ENCODE measurements at regions not wholly inside any gene's neighbourhood (a gene's known extent, or its start where the extent isn't known, plus 50 kb on each side); places are given as distances from the start of the nearest gene placed in this dataset.
A peak's percentile ranks its signal among the peaks of the same experiment; 100 is the strongest.

DNA sequence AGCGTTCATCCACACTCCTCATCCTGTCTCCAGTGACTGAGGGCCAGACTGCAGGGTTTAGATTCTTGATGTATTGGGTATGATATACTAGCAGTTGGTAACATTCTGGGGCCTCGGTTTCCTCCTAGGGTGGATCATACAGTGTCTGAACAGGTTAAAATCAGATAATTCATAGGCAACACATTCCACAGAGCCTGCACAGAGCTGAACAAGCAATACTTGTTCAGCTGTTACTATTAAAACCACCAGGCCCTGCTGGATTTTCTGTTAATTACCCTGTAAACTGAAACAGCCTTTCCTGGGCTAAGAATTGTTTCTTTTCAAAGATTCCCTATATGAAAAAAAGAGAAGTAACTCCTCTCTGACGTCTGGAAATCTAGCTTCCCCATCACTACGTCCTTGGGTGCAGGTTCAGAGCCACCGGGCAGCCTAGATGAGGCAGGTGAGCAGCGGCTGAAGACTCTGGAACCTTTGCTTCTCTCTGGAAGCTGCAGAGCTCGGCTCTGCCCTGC, 1313.5 kb upstream of the WWC1 start:
- DNase-seq: no peak

DNA sequence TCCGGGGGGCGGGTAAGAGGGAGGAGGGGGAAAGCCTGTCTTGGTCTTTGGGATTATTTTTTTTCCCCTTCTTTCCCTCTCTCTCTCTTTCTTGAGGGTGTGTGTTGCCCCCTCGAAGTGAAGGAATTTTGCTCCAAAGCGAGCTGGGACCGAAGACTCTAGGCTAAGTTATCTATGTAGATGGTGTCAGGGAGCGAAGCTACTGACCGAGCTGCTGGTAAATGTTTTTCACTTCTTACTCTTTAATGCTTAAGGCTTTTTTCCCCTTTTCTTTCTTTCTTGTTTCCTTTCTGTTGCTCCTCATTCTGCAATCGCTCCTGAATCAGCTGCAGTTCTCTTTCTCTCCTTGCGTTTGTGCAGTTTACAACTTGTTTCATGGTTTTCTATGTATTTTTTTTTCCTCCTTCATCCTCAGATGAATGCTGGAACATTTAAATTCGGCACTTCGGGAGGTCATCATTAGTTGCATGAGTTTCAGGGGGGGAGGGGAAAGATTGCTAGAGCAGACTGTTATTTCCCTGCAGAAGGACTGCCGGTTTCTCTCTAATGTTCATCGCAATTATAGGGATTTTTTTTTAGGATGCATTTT, 1312.0 kb upstream of the WWC1 start:
- no peak for DNase-seq

DNA sequence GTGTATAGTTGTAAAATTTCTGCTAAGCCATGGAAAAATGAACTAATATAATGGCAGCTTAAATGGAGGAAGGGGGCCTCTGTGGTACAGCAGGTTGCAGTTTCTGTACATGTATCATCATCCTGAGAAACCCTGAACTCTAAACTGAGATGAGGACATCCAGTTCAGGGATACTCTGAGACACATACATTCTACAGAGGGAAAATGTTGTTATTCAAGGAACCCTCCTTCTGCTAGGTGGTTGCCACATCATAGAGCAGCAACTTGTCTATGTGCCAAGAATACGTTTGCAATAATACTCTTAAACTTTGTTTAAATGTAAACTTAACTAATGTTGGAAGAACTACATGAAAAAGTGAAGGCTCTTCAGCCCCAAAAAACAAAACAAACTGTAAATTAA, 1310.8 kb upstream of the WWC1 start:
- no peak for DNase-seq

DNA sequence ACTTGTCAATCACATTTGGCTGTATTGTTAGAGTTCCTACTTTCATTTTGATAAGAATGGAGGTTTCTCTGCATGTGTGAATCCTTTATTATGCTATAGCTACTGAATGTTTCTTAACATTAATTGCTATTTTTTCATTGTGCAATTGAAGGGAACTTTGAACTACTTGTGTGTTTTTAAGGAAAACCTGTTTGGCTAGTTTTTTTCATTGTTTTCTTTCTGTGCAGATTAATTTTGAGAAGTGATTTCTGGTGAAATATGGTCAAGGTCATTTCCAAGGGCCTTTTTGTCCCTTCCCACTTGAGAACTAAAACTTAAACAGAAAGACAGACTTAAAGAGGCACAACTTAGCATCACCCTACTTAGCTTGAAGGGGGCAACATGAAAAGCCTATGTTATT, 1309.2 kb upstream of the WWC1 start:
- no peak for DNase-seq

DNA sequence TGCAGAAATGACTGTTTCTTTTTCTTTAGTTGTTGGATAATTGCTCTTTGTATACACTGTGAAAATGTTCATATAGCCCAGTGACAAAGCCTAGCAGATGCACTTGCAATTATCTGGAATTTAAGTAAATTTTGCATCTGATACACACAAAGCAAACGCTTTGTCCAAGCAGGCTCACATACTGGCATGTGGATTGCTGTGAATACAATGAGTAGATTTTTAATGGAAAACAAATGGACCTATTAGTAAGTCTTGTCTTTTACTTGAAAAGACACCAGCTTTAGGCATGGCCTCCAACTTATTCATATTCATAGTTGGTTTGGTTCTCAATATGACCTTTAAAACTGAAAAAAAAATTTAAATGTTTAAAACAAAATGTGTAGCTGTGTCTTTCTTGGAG, 1299.8 kb upstream of the WWC1 start:
- DNase-seq: no peak

DNA sequence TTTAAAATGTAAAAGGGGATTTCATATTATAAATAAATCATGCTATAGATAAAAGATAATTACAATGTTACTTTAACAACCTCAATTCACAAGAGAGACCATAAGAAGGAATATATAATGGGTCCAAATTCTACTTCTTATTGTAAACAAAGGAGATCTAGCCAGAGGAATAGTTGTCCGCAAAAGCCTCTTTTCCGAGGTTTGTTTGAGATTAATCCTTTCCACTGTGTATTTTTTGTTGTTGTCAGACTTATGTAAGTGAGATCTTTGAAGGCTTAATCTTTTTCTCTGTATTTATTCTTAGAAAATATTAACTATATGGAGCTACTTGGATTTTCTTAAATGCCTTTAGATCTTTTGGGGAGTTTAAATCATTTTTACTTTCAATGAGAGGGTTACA, 1299.3 kb upstream of the WWC1 start:
- no peak for DNase-seq

DNA sequence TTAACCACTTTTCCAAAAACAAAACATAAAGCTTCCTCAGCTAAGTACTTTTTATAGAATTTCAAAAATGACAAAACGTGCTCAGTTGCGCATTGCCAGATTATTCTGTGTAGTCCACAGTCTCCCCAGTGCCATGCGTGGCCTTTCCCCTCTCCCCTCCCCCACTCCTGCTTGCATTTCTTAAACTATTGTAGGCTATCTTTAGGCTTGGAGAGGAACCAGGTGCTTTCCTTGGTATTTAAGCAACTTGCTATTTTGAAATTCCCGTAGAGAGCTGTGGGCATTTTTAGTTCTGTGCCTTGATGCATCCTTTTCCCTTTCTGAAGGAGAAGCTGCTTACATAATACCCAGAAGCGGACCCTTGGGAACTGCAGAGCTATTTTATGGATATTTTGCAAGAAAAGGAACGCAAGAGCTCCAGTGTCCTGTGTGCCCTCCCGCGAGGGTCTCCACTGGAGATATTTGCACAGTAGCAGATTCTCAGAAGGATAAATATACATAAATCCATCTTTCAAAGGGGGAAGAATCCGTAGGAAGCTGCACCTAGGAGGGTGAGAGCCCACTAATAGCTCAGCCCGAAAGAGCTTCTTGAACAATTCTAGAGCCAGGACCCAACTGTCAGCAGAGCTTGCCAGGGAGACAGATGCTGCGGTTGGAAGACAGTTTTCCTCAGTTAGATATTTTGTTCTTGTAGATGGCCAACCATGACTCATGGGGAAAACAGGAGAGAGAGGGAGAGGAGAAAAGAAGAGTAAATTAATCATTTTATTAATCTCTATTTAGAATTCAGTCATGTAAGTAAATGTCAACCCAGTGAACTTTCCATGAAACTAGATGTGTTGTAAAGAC, 1298.3 kb upstream of the WWC1 start:
- no peak for DNase-seq

DNA sequence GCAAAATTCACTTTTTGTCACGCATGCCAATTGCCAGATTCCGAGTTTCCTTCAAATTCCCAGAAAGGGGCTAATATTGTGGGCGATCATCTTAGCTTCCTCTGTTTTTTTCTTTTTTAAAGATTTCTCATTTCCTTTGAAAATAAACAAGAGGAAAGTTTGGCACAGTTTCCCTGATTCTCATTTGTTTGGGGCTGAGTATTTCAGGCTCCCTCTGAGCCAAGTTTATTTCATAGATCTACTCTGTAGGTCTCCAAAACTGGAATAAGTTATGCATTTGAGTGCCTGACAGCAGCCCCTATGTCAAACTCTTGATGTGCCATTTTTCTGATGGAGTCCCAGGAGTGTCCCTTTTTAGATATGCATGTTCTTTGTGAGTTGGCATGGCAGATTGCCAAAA, 1297.2 kb upstream of the WWC1 start:
- no peak for DNase-seq

DNA sequence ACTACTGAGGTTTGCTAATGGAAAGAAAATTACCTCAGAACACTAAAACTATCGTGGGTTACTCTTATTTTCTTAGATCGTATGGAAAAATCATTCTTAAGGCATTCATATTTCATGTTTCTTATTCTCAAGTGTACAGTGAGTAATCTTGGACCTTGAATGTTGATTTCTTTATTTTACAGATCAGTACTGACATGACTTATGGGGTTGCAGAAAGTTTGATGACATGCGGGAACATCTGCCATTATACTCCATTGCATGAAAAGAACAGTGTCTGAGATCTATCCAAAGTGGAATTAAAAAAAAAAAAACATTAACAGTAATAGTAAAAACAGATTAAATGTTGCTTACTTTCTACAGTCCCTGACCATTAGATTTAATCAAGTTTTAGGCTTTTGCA, 1290.2 kb upstream of the WWC1 start:
- no peak for DNase-seq

DNA sequence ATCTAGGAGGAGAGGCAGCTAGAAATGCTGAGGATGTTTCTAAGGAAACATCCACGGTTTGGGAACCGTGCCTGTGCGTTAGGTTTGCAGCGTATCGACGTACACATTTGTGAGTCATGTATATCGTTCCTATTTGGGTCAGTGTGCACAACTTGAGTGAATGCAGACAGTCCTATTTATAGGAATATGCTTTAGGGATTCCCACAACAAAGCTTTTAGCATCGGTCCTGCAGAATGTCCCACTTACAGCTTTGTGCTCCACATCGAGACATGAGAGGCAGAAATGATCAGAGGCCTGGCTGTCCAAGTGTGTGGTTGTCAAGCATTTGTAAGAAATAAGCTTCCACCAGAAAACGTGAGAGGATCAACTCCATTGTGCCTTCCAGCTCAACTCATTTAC, 1282.7 kb upstream of the WWC1 start:
- DNase-seq: no peak

DNA sequence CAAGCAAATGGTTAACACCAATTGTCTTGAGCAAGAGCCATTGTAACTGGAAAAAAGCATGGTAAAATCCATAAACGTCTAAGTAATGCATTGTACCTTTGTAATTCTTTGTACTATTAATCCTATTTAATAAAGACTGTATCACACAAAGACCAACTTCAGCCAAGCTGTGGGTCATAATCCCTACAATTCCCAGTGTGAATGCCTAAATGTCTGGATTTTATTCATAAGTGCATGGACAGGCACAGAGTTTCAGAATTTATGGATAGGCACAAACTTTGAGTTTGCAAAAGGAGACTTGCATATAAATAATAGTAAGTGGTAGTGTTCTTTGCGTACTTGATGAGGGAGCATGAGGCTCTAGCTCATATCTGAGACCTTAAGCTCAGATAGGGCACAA, 1280.2 kb upstream of the WWC1 start:
- no peak for DNase-seq

DNA sequence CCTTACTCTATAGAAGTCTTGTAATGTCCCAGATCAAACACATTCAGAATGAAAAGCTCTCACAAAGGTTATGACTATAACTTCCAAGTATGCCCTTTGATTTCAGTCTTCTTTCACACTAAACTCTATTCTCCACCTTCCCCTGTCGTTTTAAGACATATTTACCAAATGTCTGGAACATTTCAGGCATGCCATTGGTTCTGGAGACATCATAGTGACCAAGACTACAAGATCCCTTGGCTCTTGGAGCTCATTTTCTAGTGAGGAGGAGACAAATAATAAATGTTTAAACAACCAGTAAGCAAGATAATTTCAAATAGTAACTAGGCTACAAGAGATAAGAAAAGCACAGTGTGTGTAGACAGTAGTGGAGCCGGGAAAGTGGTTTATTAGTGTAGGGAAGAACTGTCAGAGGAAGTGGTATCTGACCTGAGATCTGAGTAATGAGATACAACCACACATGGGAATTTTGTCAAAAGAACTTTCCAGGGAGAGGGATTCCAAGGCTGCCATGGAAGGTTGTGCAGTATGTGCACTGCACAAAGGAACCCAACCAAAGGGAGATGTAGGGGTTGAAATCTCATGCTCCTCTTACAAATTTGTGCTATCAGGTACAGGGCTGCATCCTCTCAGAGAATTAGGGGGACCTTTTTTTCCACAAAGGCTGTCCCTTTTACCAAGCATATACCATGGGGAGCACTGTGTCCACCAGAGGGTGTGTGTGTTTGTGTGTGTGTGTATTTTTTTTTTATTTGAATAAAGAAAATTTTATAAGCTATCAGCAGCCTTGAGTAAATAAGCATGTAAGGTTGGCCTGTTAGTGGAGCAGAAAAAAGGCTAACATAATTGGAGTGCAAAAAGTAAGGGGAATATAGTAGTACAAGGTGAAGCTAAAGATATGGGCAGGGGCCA, 1279.1 kb upstream of the WWC1 start:
- no peak for DNase-seq

DNA sequence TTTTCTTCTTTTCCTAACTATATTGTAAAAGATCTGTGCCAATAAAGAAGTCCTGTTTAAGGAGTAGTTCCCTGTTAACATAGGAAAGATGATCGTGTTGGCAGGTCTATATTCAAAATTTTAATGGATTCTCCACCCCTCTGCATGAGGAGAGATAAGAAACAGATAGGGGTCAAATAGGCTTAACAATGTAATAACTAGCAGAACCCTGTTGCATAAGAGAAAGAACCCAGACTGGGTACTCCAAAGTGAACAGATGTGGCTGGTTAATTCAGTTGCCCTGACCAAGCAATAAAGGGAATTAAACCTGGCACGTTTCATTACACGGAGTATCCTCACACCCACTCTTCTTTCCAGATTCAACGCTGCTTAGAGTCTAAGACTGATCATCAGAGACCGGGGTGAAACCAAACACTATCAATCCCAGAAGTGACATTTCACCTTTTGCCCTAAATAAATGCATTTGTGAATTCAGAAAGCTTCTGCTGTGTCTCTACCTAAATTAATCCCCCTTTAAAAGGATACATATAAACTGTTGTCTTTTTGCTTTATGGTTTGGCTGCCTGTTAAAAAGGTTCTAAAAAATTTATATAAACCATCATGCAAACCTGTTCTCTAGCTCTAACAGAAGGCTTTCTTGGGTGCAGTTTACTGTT, 1276.9 kb upstream of the WWC1 start:
- DNase-seq: no peak

DNA sequence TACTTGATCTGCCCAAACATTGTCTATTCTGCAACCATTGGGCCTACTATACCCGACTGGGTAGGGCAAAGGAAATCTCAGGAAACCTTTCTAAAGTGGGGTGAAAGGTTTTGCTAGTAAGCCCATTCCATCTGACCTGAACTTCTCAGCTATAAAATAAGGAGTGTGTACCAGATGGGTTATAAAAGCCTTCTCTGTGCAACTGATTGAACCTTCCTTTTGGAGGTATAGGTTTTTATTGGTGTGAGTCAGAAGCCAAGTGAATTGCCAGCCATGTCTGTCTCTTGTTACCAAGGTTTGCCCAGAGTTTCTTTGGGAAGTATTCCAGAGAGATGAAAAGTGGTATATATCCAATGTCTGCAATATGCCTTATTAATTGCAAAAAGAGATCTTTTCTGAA, 1271.0 kb upstream of the WWC1 start:
- DNase-seq: no peak

DNA sequence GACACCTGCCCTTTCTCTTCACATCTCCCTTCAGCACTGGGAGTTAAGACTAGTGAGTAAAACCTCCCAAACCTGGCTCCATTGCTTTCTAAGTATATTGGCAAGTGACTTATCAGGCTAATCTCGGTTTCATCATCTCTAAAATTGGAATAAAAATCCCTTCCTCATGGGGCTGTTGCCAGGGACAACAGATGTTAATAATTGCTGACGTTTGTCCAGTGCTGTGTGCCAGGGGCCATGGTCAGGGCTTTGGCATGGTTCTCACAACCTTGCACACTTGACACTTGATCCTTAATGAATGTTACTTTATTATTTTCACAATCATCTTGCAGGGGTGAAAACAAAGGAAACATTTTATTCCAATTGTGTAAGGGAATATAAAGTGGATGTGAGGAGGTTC, 1262.0 kb upstream of the WWC1 start:
- DNase-seq: no peak

DNA sequence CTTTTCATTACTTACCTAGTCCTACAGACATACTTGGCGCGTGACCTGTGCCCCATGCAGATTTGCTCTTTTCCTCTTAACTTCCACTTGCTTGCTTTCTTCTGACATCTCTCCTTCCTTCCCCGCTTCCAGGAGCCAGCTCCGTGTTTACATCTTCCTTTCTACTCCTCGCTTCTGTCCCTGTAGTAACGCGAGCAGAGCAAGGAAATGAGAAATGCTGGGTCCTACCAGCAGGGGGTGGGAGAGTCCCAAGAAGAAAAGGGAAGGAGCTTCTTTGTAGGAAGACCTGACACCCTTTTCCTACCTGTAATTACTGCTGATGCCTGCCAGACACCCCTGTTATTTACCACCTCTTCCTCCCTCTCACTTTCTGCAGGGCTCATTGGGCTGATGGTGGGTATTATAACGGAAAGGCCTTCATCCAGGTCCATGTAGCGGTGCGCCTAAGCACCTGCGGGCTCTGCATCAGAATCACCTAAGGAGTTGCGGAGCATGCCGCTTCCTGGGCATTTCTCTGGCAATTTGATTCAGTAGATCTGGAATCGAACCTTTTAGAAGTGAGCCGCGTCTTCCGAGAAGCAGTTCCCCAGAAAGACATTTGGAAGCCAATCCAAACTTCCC, 1260.8 kb upstream of the WWC1 start:
- no peak for DNase-seq

DNA sequence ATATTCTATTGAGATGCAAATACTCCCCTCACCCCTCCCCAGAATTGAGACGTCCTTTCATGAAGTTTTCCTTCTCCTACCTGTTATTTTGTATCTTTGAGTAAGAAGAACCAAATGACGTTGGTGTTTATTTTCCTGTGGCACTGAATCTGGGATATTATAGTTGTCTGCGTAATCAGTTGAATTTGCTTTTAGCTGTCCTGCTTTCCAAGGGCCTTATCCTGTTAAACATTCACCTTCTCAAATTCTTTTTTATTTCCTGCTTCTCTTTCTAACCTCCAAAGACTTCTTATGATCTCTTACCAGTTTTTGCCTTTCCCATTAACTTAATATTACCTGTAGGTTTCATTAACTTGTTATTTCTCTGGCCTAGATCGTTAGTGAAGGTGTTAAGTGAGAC, 1254.9 kb upstream of the WWC1 start:
- DNase-seq: no peak

DNA sequence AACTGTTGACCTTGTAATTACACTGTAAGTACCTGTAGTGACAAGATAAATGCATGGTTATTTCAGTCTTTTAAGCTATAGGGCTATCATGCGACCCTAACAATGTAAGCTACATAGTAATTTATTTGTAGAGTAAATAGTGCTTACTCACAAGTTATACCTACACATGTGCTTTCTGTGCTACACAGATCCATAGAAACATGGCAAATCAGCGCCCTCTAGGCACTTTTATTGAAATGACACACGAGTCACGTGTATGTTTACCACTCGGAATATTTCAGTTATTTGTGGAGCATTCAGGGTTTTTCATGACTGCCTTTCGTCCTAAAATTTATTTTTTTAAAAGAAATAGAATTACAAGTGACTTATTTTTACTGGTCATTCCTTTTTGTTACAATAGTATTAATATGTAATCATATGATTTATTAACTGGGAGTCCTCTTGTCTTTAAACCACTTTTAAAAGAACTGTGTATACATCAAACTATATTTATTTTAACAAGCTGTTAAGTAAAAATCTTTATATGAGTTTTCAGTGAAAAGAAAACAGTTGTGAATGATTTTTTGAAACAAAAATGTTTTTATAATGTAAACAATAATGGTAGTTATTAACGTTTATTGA, 1242.3 kb upstream of the WWC1 start:
- DNase-seq: peak; percentile 51

DNA sequence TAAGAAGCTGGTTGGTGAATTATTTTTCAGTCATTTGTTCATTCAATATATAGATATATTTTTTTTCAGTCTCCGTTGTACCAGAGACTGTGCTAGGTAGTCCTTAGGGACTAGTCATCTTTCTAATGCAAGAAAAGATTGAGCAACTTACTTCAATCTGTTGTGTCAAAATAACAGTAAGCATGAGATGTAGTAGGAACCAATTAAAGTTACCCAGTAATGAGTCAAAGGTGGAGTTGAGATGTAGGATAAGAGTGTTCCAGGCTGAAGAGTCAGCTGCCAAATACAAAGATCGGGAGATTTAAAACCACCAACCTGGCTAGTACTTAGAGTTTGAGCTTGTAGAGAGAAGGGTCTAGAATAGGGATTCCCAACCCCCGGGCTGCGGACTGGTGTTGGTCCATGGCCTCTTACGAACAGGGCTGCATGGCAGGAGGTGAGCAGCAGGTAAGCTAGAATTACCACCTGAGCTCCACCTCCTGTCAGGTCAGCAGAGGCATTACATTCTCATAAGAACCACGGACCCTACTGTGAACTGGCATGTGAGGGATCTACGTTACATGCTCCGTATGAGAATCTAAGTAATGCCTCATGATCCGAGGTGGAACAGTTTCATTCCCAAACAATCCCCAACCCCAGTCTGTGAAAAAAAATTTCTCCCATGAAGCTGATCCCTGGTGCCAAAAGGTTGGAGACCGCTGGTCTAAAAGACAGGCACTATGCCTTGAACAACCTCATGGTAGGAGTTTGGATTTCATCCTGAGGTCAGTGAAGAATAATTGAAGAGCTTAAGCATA, 1241.5 kb upstream of the WWC1 start:
- no peak for DNase-seq

DNA sequence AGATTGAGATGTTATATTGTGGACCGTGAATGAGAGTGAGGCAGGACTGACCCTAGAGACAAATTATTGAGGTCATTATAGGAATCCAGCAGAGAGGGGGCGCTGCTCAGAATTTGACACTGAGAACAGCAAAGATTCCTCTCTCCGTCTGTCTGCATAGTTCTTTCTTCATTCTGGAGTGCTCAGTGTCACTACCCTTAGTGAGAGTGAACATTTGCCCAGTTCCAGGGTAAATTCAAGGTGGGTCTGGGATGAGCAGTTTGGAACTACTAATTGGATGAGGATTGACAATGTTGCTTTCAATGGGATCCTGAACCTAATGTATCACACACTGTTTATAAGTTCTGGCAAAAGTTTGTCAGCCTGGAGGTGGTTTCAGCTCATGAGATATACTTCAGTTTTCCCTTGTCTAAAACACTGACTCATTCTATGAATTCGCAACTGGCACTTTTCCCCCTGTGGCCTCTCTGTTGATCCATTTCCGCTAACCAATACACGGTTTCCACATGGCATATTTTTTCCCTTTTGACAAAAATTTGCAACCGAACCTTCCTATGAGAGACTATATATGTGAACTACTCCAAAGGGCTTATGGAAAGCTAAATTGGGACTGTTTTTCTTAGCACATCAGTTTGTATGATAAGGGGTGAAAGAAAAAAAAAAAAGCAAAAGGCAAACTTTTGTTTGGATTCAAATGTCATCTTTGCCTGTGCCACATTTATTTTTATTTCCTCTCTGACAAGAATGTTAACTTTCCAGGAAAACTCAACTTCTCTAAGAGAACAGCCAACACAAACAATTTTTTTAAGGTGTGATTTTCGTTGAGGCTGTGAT, 1240.7 kb upstream of the WWC1 start:
- no peak for DNase-seq

Data from COR-L47 (cell line).